HG03135 (cell line): ENCODE measurements at regions not wholly inside any gene's neighbourhood (a gene's known extent, or its start where the extent isn't known, plus 50 kb on each side); places are given as distances from the start of the nearest gene placed in this dataset.
A peak's percentile ranks its signal among the peaks of the same experiment; 100 is the strongest.

Experiments used
- ATAC-seq: cut with Tn5 transposase; IDR thresholded peaks from one replicate; pipeline ENCODE4 v1.9.1; 2021; ENCODE audit warnings: mild to moderate bottlenecking, moderate library complexity; ENCODE audit not compliant: unreplicated experiment

- ATAC-seq: peak; percentile 97
Measured at GRCh38 chr2:41736105-41736567, 311.7 kb upstream of the PKDCC start.

- ATAC-seq: peak; percentile 43
Measured at GRCh38 chr2:41736586-41736985, 311.2 kb upstream of the PKDCC start.

GRCh38 chr2:41737888-41738287 lies 309.9 kb upstream of the PKDCC start:
- ATAC-seq: no peak

- ATAC-seq: peak; percentile 97
Measured at GRCh38 chr2:41741951-41742595, 305.7 kb upstream of the PKDCC start.

- ATAC-seq: no peak
Measured at GRCh38 chr2:41743324-41743723, 304.5 kb upstream of the PKDCC start.

GRCh38 chr2:41750829-41751228 lies 297.0 kb upstream of the PKDCC start:
- no peak for ATAC-seq

- no peak for ATAC-seq
Measured at GRCh38 chr2:41759880-41760279, 287.9 kb upstream of the PKDCC start.

GRCh38 chr2:41763141-41763540 lies 284.7 kb upstream of the PKDCC start:
- ATAC-seq: no peak

- no peak for ATAC-seq
Measured at GRCh38 chr2:41764131-41764530, 283.7 kb upstream of the PKDCC start.

- ATAC-seq: no peak
Measured at GRCh38 chr2:41764919-41765318, 282.9 kb upstream of the PKDCC start.

GRCh38 chr2:41768310-41768709 lies 279.5 kb upstream of the PKDCC start:
- no peak for ATAC-seq

GRCh38 chr2:41771710-41772109 lies 276.1 kb upstream of the PKDCC start:
- ATAC-seq: no peak

GRCh38 chr2:41772697-41773096 lies 275.1 kb upstream of the PKDCC start:
- ATAC-seq: no peak

GRCh38 chr2:41774011-41774605 lies 273.7 kb upstream of the PKDCC start:
- ATAC-seq: no peak

- no peak for ATAC-seq
Measured at GRCh38 chr2:41775366-41776025, 272.3 kb upstream of the PKDCC start.

- no peak for ATAC-seq
Measured at GRCh38 chr2:41779888-41780287, 267.9 kb upstream of the PKDCC start.

GRCh38 chr2:41782306-41783158 lies 265.3 kb upstream of the PKDCC start:
- no peak for ATAC-seq

- ATAC-seq: no peak
Measured at GRCh38 chr2:41784496-41784895, 263.3 kb upstream of the PKDCC start.

GRCh38 chr2:41785251-41786022 lies 262.4 kb upstream of the PKDCC start:
- no peak for ATAC-seq

- ATAC-seq: no peak
Measured at GRCh38 chr2:41791523-41791922, 256.3 kb upstream of the PKDCC start.

- no peak for ATAC-seq
Measured at GRCh38 chr2:41803361-41803760, 244.5 kb upstream of the PKDCC start.
